Endothelial cell (in vitro differentiated cells): ENCODE measurements at regions not wholly inside any gene's neighbourhood (a gene's known extent, or its start where the extent isn't known, plus 50 kb on each side); places are given as distances from the start of the nearest gene placed in this dataset.
"Not testable (repeated sequence)": the region's sequence is repeated elsewhere in the genome, so short reads cannot be mapped to it uniquely, and the experiment has no call there.

Source experiments
- DNase-seq: peaks from one replicate; pipeline ENCODE4 v3.0.0; 2021; ENCODE audit warnings: low spot score
- H3K27ac Mint-ChIP-seq: one replicate; pipeline ENCODE4 v1.8.0; 2021; ENCODE audit warnings: mixed read lengths, inconsistent platforms; ENCODE audit not compliant: unreplicated experiment
- H3K27me3 Mint-ChIP-seq: one replicate; pipeline ENCODE4 v1.8.0; 2021; ENCODE audit warnings: mild to moderate bottlenecking, moderate library complexity, mixed read lengths, inconsistent platforms; ENCODE audit not compliant: unreplicated experiment
- H3K36me3 Mint-ChIP-seq: one replicate; pipeline ENCODE4 v1.8.0; 2021; ENCODE audit warnings: mild to moderate bottlenecking, low read depth, mixed read lengths, inconsistent platforms; ENCODE audit not compliant: unreplicated experiment
- H3K4me1 Mint-ChIP-seq: one replicate; pipeline ENCODE4 v1.8.0; 2021; ENCODE audit warnings: mild to moderate bottlenecking, mixed read lengths, inconsistent platforms; ENCODE audit not compliant: unreplicated experiment
- H3K4me3 Mint-ChIP-seq: one replicate; pipeline ENCODE4 v1.8.0; 2021; ENCODE audit warnings: mild to moderate bottlenecking, mixed read lengths, inconsistent platforms; ENCODE audit not compliant: unreplicated experiment
- H3K9me3 Mint-ChIP-seq: one replicate; pipeline ENCODE4 v1.8.0; 2021; ENCODE audit warnings: mixed read lengths, inconsistent platforms; ENCODE audit not compliant: unreplicated experiment
- TF ChIP-seq, protein P1 (sequence below): fragments of 200-600 bp; sonication (generic); IDR thresholded peaks from one replicate; pipeline ENCODE4 v1.5.0; 2021; ENCODE audit warnings: antibody characterized with exemption; ENCODE audit not compliant: unreplicated experiment

GRCh38 chr15:20194591-20195198 is 346.9 kb downstream of the GOLGA6L6 start:
- H3K9me3 Mint-ChIP-seq, H3K4me1 Mint-ChIP-seq, H3K27me3 Mint-ChIP-seq, DNase-seq, H3K36me3 Mint-ChIP-seq, H3K4me3 Mint-ChIP-seq, H3K27ac Mint-ChIP-seq: not testable (repeated sequence)
- TF ChIP-seq, protein P1, sequence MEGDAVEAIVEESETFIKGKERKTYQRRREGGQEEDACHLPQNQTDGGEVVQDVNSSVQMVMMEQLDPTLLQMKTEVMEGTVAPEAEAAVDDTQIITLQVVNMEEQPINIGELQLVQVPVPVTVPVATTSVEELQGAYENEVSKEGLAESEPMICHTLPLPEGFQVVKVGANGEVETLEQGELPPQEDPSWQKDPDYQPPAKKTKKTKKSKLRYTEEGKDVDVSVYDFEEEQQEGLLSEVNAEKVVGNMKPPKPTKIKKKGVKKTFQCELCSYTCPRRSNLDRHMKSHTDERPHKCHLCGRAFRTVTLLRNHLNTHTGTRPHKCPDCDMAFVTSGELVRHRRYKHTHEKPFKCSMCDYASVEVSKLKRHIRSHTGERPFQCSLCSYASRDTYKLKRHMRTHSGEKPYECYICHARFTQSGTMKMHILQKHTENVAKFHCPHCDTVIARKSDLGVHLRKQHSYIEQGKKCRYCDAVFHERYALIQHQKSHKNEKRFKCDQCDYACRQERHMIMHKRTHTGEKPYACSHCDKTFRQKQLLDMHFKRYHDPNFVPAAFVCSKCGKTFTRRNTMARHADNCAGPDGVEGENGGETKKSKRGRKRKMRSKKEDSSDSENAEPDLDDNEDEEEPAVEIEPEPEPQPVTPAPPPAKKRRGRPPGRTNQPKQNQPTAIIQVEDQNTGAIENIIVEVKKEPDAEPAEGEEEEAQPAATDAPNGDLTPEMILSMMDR = peak; percentile 79

- not testable (repeated sequence) for H3K4me3 Mint-ChIP-seq, H3K4me1 Mint-ChIP-seq, H3K27ac Mint-ChIP-seq, DNase-seq, H3K36me3 Mint-ChIP-seq, H3K9me3 Mint-ChIP-seq, H3K27me3 Mint-ChIP-seq
Observed at GRCh38 chr15:20192982-20193929, 348.3 kb downstream of the GOLGA6L6 start.

GRCh38 chr15:20191508-20192125 is 350.0 kb downstream of the GOLGA6L6 start:
- H3K9me3 Mint-ChIP-seq, H3K27me3 Mint-ChIP-seq, H3K4me3 Mint-ChIP-seq, DNase-seq, H3K36me3 Mint-ChIP-seq, H3K4me1 Mint-ChIP-seq, H3K27ac Mint-ChIP-seq: not testable (repeated sequence)

DNA sequence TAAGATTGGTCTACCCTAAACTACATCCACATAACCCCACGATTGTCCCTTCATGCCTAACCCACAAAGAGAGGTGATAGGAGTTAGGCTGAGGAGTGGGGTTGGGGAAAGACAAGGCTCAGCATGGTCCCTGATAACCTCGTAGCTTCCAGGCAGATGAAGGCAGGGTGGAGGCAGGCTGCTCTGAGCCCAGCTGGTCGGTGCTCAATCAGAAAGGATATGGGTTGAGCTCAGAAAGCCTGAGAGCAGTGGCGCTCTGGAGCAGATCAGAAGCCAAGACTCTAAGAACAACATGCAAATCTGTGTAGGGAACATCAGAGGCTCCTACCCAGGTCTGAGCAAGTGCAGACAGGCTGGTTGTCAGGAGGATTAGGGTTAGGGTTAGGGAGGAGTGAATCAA is 353.0 kb downstream of the GOLGA6L6 start:
- H3K4me1 Mint-ChIP-seq, H3K27me3 Mint-ChIP-seq, H3K36me3 Mint-ChIP-seq, H3K4me3 Mint-ChIP-seq, DNase-seq, H3K27ac Mint-ChIP-seq, H3K9me3 Mint-ChIP-seq: not testable (repeated sequence)

- not testable (repeated sequence) for DNase-seq, H3K4me3 Mint-ChIP-seq, H3K9me3 Mint-ChIP-seq, H3K4me1 Mint-ChIP-seq, H3K36me3 Mint-ChIP-seq, H3K27me3 Mint-ChIP-seq, H3K27ac Mint-ChIP-seq
Observed at GRCh38 chr15:20187370-20188355, 353.9 kb downstream of the GOLGA6L6 start.

DNA sequence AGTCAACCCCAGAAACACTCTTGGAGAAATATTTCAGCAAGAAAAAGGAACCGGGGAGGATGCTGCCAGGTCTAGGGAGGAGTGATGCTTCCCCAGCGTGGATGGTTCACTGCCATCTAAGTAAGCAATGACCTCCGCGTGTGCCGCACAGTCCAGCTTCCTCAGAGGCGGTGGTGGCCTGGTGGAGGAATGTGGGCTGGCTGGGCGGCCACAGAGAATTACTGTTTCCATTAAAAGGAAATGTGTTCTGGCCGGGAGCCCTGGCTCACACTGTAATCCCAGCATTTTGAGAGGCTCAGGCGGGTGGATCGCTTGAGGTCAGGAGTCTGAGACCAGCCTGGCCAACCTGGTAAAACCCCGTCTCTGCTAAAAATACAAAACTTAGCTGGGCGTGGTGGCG is 356.7 kb downstream of the GOLGA6L6 start:
- H3K9me3 Mint-ChIP-seq, H3K4me3 Mint-ChIP-seq, H3K36me3 Mint-ChIP-seq, H3K4me1 Mint-ChIP-seq, H3K27ac Mint-ChIP-seq, H3K27me3 Mint-ChIP-seq, DNase-seq: not testable (repeated sequence)

DNA sequence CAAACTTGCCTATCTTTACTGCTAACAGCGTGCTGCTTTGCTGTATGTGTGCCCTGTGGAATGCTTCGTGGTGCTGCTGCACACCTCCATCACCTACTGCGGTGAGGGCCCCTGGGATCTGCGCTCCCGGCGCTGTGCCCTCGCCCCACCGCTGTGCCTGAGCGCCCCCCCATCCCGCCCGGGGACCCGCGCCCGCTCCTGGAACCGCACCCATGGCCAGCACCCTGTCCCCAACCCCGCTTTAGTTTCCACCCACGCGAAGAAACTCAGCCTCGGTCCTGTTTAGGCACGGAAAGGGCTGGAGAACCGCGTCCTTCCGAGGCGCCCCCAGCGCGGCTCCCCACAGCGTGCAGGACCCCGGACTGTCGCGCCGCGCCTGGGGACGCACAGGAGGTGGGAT is 373.4 kb downstream of the GOLGA6L6 start:
- H3K4me1 Mint-ChIP-seq, DNase-seq, H3K27ac Mint-ChIP-seq, H3K4me3 Mint-ChIP-seq, H3K9me3 Mint-ChIP-seq, H3K36me3 Mint-ChIP-seq, H3K27me3 Mint-ChIP-seq: not testable (repeated sequence)

DNA sequence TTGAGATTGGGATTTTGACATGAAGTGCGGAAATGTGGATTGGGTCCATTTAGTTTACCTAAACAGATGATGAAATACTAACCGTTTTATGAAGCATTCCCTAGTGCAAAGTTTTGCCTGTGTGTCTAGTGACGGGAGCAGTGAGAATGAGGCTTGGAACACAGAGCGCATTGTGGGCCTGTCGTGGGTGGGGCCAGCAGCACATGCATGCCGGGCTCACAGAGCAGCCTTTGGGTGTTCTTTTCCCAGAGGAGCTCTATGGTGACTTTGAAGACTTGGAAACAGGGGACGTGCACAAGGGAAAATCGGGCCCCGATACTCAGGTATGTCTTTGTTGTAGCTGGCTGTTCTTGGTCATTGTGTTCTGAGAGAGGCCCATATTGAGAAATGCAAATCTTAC is 388.1 kb downstream of the GOLGA6L6 start:
- H3K4me3 Mint-ChIP-seq, H3K27me3 Mint-ChIP-seq, H3K36me3 Mint-ChIP-seq, H3K4me1 Mint-ChIP-seq, DNase-seq, H3K9me3 Mint-ChIP-seq, H3K27ac Mint-ChIP-seq: not testable (repeated sequence)

GRCh38 chr15:20148679-20149078 is 392.9 kb downstream of the GOLGA6L6 start:
- not testable (repeated sequence) for H3K4me1 Mint-ChIP-seq, H3K9me3 Mint-ChIP-seq, H3K27me3 Mint-ChIP-seq, DNase-seq, H3K4me3 Mint-ChIP-seq, H3K36me3 Mint-ChIP-seq, H3K27ac Mint-ChIP-seq

- H3K36me3 Mint-ChIP-seq, H3K27ac Mint-ChIP-seq, DNase-seq, H3K27me3 Mint-ChIP-seq, H3K4me3 Mint-ChIP-seq, H3K9me3 Mint-ChIP-seq, H3K4me1 Mint-ChIP-seq: not testable (repeated sequence)
Observed at GRCh38 chr15:20148008-20148407, 393.6 kb downstream of the GOLGA6L6 start.
